Loucy (cell line): ENCODE measurements at regions not wholly inside any gene's neighbourhood (a gene's known extent, or its start where the extent isn't known, plus 50 kb on each side); places are given as distances from the start of the nearest gene placed in this dataset.

Experiments
- EZH2phosphoT487 ChIP-seq: fragments of 200-600 bp; IDR thresholded peaks from 2 replicates; pipeline ENCODE4 v1.6.1; 2018; ENCODE audit warnings: antibody characterized with exemption, mild to moderate bottlenecking, moderate library complexity, borderline replicate concordance
- TF ChIP-seq, protein P1 (sequence below): fragments of 200-600 bp; sonication (generic); conservative IDR thresholded peaks from 2 replicates; pipeline ENCODE4 v1.5.1; 2014; ENCODE audit warnings: mild to moderate bottlenecking, antibody characterized with exemption, low read length

DNA sequence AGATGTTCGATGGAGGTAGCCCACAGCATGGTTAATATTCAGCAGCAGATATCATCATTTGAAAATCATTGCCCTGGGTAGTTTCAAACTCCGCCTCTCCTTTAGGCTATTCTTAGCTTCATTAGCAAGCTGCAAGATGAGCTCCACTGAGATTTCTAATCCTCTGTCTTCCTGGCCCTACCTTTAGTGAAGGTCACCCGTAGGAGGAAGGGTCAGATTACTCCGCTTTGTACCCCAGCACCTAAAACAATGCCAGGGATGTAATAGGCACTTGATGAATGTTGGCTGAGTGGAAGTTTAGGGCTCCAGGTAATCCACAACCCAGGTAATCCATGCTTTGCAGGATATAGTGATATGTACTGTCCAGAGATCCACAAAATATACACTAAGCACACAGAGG, 260.1 kb upstream of the MTNR1B start:
- TF ChIP-seq, protein P1, sequence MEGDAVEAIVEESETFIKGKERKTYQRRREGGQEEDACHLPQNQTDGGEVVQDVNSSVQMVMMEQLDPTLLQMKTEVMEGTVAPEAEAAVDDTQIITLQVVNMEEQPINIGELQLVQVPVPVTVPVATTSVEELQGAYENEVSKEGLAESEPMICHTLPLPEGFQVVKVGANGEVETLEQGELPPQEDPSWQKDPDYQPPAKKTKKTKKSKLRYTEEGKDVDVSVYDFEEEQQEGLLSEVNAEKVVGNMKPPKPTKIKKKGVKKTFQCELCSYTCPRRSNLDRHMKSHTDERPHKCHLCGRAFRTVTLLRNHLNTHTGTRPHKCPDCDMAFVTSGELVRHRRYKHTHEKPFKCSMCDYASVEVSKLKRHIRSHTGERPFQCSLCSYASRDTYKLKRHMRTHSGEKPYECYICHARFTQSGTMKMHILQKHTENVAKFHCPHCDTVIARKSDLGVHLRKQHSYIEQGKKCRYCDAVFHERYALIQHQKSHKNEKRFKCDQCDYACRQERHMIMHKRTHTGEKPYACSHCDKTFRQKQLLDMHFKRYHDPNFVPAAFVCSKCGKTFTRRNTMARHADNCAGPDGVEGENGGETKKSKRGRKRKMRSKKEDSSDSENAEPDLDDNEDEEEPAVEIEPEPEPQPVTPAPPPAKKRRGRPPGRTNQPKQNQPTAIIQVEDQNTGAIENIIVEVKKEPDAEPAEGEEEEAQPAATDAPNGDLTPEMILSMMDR, result no peak
- no peak for TF ChIP-seq EZH2phosphoT487
